Retinal pigment epithelial cell (primary cell): ENCODE measurements at regions not wholly inside any gene's neighbourhood (a gene's known extent, or its start where the extent isn't known, plus 50 kb on each side); places are given as distances from the start of the nearest gene placed in this dataset.

Source experiments
- DNase-seq: peaks from one replicate; pipeline ENCODE4 v3.0.0-alpha.2; 2010; ENCODE audit warnings: low read depth
- H3K4me3 ChIP-seq: 2 replicates; pipeline ENCODE4 v1.5.1; 2011; ENCODE audit warnings: mild to moderate bottlenecking, low read length, control low read depth, moderate library complexity
- CTCF ChIP-seq: conservative IDR thresholded peaks from 2 replicates; pipeline ENCODE4 v1.5.1; 2011; ENCODE audit warnings: low read depth, low read length, control low read depth, inconsistent platforms

GRCh38 chr1:29761159-29761928 is 525.0 kb downstream of the PTPRU start:
- no peak overlapping the region for H3K4me3 ChIP-seq
- TF ChIP-seq CTCF, result no peak
- DNase-seq, result no peak

- no peak overlapping the region for H3K4me3 ChIP-seq
- TF ChIP-seq CTCF, result no peak
- no peak for DNase-seq
Measured at GRCh38 chr1:29760067-29760564, 523.8 kb downstream of the PTPRU start.

- TF ChIP-seq CTCF, result no peak
- no peak for DNase-seq
Measured at GRCh38 chr1:29758781-29759499, 522.6 kb downstream of the PTPRU start.

GRCh38 chr1:29757866-29758780 is 521.8 kb downstream of the PTPRU start:
- H3K4me3 ChIP-seq, result no peak overlapping the region
- TF ChIP-seq CTCF, result no peak
- no peak for DNase-seq

More at GRCh38 chr1:29758781-29759499, 522.6 kb downstream of the PTPRU start:
- H3K4me3 ChIP-seq, result no peak overlapping the region

GRCh38 chr1:29756901-29757725 is 520.8 kb downstream of the PTPRU start:
- TF ChIP-seq CTCF, result no peak
- no peak for DNase-seq
- no peak overlapping the region for H3K4me3 ChIP-seq

- no peak for TF ChIP-seq CTCF
- no peak for DNase-seq
Measured at GRCh38 chr1:29756498-29756897, 520.2 kb downstream of the PTPRU start.

More at GRCh38 chr1:29756498-29756897, 520.2 kb downstream of the PTPRU start:
- no peak overlapping the region for H3K4me3 ChIP-seq
